ENCODE measurements at regions not wholly inside any gene's neighbourhood (a gene's known extent, or its start where the extent isn't known, plus 50 kb on each side); places are given as distances from the start of the nearest gene placed in this dataset.

DNA sequence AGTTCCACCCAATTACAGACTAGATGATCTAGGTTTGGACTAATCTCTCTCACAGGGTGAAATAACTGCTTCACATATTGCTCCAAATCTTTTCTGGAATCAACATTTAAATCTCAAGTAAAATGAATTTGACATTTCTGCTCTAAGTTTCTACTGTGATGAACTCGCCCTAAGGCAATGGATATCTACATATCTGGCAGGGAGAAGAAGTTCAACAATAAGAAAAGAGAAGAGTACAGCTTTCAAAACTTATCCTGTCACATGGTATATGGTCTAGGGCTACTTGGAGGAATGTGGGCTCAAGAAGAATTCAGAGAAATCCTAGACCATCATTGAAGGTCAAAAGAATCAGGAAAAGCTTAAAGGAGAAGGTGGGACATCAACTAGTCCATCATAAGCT, 440.2 kb downstream of the MBD2 start:
- Histone ChIP-seq H3K36me3 (ENCODE audit: control insufficient read depth, insufficient read depth, low read length) (no peaks in the 10 kb centered on the region), H3K4me3 (no peak overlapping the region), H3K4me2 (ENCODE audit: insufficient read depth, low read length) (no peak overlapping the region), H3K79me2 (ENCODE audit: control insufficient read depth, insufficient read depth, low read length) (no peaks in the 10 kb centered on the region), H3K27ac (ENCODE audit: extremely low read depth, low read depth, low read length) (no peak overlapping the region), H3K9me3 (replicated peaks; ENCODE audit: control insufficient read depth, insufficient read depth, low read depth, low read length) (no peaks in the 10 kb centered on the region), H2AFZ (ENCODE audit: low read depth, low read length) (no peak overlapping the region), H3K4me1 (replicated peaks in 1 of 2; ENCODE audit: control insufficient read depth in 2 of 2, insufficient read depth in 2 of 2, low read length in 2 of 2) (no peaks in the 10 kb centered on the region), H4K20me1 (replicated peaks; ENCODE audit: control insufficient read depth, insufficient read depth, low read length) (no peaks in the 10 kb centered on the region), H3K27me3 (ENCODE audit: control insufficient read depth in 2 of 2, insufficient read depth in 2 of 2, low read length in 2 of 2) (no peaks in the 10 kb centered on the region), H3K9ac (ENCODE audit: insufficient read depth in 1 of 2, low read depth in 2 of 2, low read length in 2 of 2) (no peak overlapping the region), H3K9me1 (ENCODE audit: control insufficient read depth, insufficient read depth, low read length) (no peaks in the 10 kb centered on the region)
- ATAC-seq = no peak
- WGBS (ENCODE audit: insufficient coverage, low coverage, missing lambda C conversion rate) = 0% methylated on average over 1 of the region's 1 CpG
- intact Hi-C loops (cut with micrococcal nuclease) = no loop called here
- FAIRE-seq = no peak
- no TSS peak for BruUV-seq (replicated peaks)
- no peak for DNase-seq (ENCODE audit: extremely low read depth in 1 of 4, low spot score in 3 of 4)
- POLR2A ChIA-PET = no interaction called here
- CTCF ChIA-PET (ENCODE audit: low intra/inter-chr PET ratio) = no interaction called here
- in situ Hi-C loops (cut with MboI) = no loop called here
- TF ChIP-seq MECOM (CRISPR knock-in tag; IDR thresholded peaks at IDR 0.05) = no peak

DNA sequence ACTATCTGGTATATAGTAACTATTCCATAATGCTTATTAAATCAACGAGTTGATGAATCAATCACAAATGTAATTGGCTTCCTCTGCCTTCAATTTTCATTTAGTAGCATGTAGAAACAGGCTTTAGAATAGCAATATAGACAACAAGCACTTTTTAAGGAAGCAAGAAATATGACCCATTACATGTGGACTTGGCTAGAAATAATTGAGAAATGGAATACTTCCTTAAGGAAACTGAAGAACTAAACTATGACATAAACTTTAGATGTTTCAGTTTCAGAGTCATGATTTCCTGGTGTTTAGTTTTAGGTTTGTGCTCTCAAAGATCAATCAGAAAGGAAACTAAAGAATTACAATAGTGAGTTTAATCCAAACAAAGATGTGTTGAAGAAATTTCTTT, 443.8 kb downstream of the MBD2 start:
- TF ChIP-seq HOXB6 (CRISPR knock-in tag; IDR thresholded peaks at IDR 0.05; ENCODE audit: borderline replicate concordance) (no peak), RFX7 (CRISPR knock-in tag; IDR thresholded peaks at IDR 0.05) (no peak), ZNF699 (CRISPR knock-in tag; IDR thresholded peaks at IDR 0.05; ENCODE audit: insufficient replicate concordance) (no peak), NFE2 (IDR thresholded peaks at IDR 0.05; ENCODE audit: low read depth) (no peak), KLF16 (IDR thresholded peaks at IDR 0.05) (no peak), TRIM28 (IDR thresholded peaks at IDR 0.05) (no peak), ETV5 (CRISPR knock-in tag; IDR thresholded peaks at IDR 0.05; ENCODE audit: low read depth) (no peak), HDAC6 (IDR thresholded peaks at IDR 0.05; ENCODE audit: low read depth, low read length) (no peak), SRF (CRISPR knock-in tag; IDR thresholded peaks at IDR 0.05) (no peak), ZNF77 (CRISPR knock-in tag; IDR thresholded peaks at IDR 0.05) (no peak)
- TF ChIP-seq, protein P1, sequence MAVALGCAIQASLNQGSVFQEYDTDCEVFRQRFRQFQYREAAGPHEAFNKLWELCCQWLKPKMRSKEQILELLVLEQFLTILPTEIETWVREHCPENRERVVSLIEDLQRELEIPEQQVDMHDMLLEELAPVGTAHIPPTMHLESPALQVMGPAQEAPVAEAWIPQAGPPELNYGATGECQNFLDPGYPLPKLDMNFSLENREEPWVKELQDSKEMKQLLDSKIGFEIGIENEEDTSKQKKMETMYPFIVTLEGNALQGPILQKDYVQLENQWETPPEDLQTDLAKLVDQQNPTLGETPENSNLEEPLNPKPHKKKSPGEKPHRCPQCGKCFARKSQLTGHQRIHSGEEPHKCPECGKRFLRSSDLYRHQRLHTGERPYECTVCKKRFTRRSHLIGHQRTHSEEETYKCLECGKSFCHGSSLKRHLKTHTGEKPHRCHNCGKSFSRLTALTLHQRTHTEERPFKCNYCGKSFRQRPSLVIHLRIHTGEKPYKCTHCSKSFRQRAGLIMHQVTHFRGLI (CRISPR knock-in tag; IDR thresholded peaks at IDR 0.05) = no peak
- H3K9ac ChIP-seq (ENCODE audit: insufficient read depth in 1 of 2, low read depth in 2 of 2, low read length in 2 of 2) = no peak overlapping the region
- H3K9me1 ChIP-seq (ENCODE audit: control insufficient read depth, insufficient read depth, low read length) = no peaks in the 10 kb centered on the region
- no peak overlapping the region for H3K4me3 ChIP-seq
- intact Hi-C loops (cut with micrococcal nuclease) = no loop called here
- in situ Hi-C loops (cut with MboI) = no loop called here
- H3K4me1 ChIP-seq (replicated peaks in 1 of 2; ENCODE audit: control insufficient read depth in 2 of 2, insufficient read depth in 2 of 2, low read length in 2 of 2) = no peaks in the 10 kb centered on the region
- no peaks in the 10 kb centered on the region for H3K9me3 ChIP-seq (replicated peaks; ENCODE audit: control insufficient read depth, insufficient read depth, low read depth, low read length)
- no peak overlapping the region for H3K4me2 ChIP-seq (ENCODE audit: insufficient read depth, low read length)
- no peaks in the 10 kb centered on the region for H4K20me1 ChIP-seq (replicated peaks; ENCODE audit: control insufficient read depth, insufficient read depth, low read length)
- BruUV-seq (replicated peaks) = no TSS peak
- no peaks in the 10 kb centered on the region for H3K79me2 ChIP-seq (ENCODE audit: control insufficient read depth, insufficient read depth, low read length)
- ChIA-PET CTCF (ENCODE audit: low intra/inter-chr PET ratio) (no interaction called here), POLR2A (no interaction called here)
- no peaks in the 10 kb centered on the region for H3K36me3 ChIP-seq (ENCODE audit: control insufficient read depth, insufficient read depth, low read length)
- no peak for DNase-seq (ENCODE audit: extremely low read depth in 1 of 4, low spot score in 3 of 4)
- no peak for FAIRE-seq
- no peaks in the 10 kb centered on the region for H3K27me3 ChIP-seq (ENCODE audit: control insufficient read depth in 2 of 2, insufficient read depth in 2 of 2, low read length in 2 of 2)
- H3K27ac ChIP-seq (ENCODE audit: extremely low read depth, low read depth, low read length) = no peak overlapping the region
- 0% methylated on average over 1 of the region's 1 CpG for WGBS (ENCODE audit: insufficient coverage, low coverage, missing lambda C conversion rate)
- H2AFZ ChIP-seq (ENCODE audit: low read depth, low read length) = no peak overlapping the region
- ATAC-seq = no peak

Measured in K562 (cell line).